Liver (tissue), 3 donors: ENCODE measurements at regions not wholly inside any gene's neighbourhood (a gene's known extent, or its start where the extent isn't known, plus 50 kb on each side); places are given as distances from the start of the nearest gene placed in this dataset.

Experiments used
- RXRA ChIP-seq, 2 donors: IDR thresholded peaks; 2 replicates each; pipeline ENCODE4 v1.6.1; 2017 to 2018; ENCODE audit warnings: antibody characterized with exemption in 2 of 2, mild to moderate bottlenecking in 1 of 2
- TAF1 ChIP-seq: conservative IDR thresholded peaks from 2 replicates; pipeline ENCODE4 v1.6.1; 2016; ENCODE audit warnings: antibody characterized with exemption, mild to moderate bottlenecking
- TF ChIP-seq, protein P1 (sequence below): fragments of 150-350 bp; IDR thresholded peaks from 2 replicates; pipeline ENCODE4 v1.5.1; 2017; ENCODE audit warnings: improper control_type of control experiment, low read depth, low read length; ENCODE audit not compliant: missing input control
- donor health status: healthy.
- donor health status: healthy.

DNA sequence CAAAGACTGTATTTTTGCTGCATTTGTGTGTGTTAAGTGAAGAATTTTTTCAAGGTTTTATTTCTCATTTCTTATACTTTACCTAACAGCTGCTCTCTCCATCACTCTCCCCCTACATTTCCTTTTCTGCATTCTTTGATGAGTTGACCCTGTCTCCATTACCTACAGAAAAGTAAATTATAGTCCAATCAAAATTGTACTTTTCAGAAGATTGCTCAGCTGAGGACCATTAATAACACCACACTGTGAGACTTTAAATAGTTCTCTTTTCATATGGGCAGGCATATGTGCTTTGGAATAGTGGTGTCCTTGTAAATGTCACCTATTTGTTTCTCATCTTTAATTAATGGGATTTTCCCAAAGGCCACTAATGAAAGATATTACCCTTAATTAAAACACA, 234.7 kb upstream of the GPR149 start:
- no peak for TF ChIP-seq TAF1
- TF ChIP-seq, protein P1, sequence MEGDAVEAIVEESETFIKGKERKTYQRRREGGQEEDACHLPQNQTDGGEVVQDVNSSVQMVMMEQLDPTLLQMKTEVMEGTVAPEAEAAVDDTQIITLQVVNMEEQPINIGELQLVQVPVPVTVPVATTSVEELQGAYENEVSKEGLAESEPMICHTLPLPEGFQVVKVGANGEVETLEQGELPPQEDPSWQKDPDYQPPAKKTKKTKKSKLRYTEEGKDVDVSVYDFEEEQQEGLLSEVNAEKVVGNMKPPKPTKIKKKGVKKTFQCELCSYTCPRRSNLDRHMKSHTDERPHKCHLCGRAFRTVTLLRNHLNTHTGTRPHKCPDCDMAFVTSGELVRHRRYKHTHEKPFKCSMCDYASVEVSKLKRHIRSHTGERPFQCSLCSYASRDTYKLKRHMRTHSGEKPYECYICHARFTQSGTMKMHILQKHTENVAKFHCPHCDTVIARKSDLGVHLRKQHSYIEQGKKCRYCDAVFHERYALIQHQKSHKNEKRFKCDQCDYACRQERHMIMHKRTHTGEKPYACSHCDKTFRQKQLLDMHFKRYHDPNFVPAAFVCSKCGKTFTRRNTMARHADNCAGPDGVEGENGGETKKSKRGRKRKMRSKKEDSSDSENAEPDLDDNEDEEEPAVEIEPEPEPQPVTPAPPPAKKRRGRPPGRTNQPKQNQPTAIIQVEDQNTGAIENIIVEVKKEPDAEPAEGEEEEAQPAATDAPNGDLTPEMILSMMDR, result no peak
- TF ChIP-seq RXRA (IDR thresholded peaks at IDR 0.05), result no peak
